H1 (cell line): ENCODE measurements at regions not wholly inside any gene's neighbourhood (a gene's known extent, or its start where the extent isn't known, plus 50 kb on each side); places are given as distances from the start of the nearest gene placed in this dataset.

ENCODE experiments used
- CTCF ChIA-PET: fragments of 300-600 bp; sonication (Branson Sonifier 250); formaldehyde crosslinking; loops from one replicate; lab custom pipeline; 2021; ENCODE audit not compliant: partially characterized antibody; lab: Charles Lee
- POLR2A ChIA-PET: fragments of 300-600 bp; sonication (Branson Sonifier 250); formaldehyde crosslinking; loops from one replicate; lab custom pipeline; 2021; ENCODE audit warnings: inconsistent platforms; ENCODE audit not compliant: partially characterized antibody; lab: Charles Lee
- DNase-seq, 2 experiments: peaks; one replicate each; pipeline versions ENCODE4 v3.0.0 to v3.0.0-alpha.2; 2010 to 2022; ENCODE audit warnings: low spot score in 2 of 2, low read depth in 1 of 2, mixed read lengths in 1 of 2
- FAIRE-seq: peaks from 2 replicates; lab custom pipeline; 2011; peaks lifted over from hg19 to GRCh38; lab: Jason Lieb, UNC
- H2AFZ ChIP-seq: 2 replicates; pipeline ENCODE4 v1.8.1; 2012; ENCODE audit warnings: low read length, inconsistent platforms
- H2AK5ac ChIP-seq: 2 replicates; pipeline ENCODE4 v1.6.1; 2013; ENCODE audit warnings: low read depth, low read length
- H2BK120ac ChIP-seq: replicated peaks from 2 replicates; pipeline ENCODE3; 2013; ENCODE audit warnings: low read depth, low read length, inconsistent platforms
- H2BK12ac ChIP-seq: 2 replicates; pipeline ENCODE4 v1.6.1; 2013; ENCODE audit warnings: low read depth, low read length
- H2BK15ac ChIP-seq: 2 replicates; pipeline ENCODE4 v1.6.1; 2013; ENCODE audit warnings: low read length
- H2BK20ac ChIP-seq: 2 replicates; pipeline ENCODE4 v1.6.1; 2013; ENCODE audit warnings: low read length
- H2BK5ac ChIP-seq: 2 replicates; pipeline ENCODE4 v1.6.1; 2013; ENCODE audit warnings: low read depth, low read length
- H3K14ac ChIP-seq: 2 replicates; pipeline ENCODE4 v1.6.1; 2013; ENCODE audit warnings: inconsistent platforms; ENCODE audit not compliant: insufficient read length
- H3K18ac ChIP-seq: 2 replicates; pipeline ENCODE4 v1.6.1; 2013; ENCODE audit warnings: low read length; ENCODE audit errors: extremely low read depth
- H3K23ac ChIP-seq: 2 replicates; pipeline ENCODE4 v1.6.1; 2013; ENCODE audit warnings: inconsistent platforms; ENCODE audit not compliant: insufficient read length
- H3K23me2 ChIP-seq: 2 replicates; pipeline ENCODE4 v1.6.1; 2013; ENCODE audit warnings: low read depth, low read length
- H3K27ac ChIP-seq: 2 replicates; pipeline ENCODE4 v1.6.1; 2011; ENCODE audit warnings: low read depth, low read length, inconsistent platforms
- H3K27me3 ChIP-seq, 4 experiments: replicated peaks in 1 of 4; 1 replicate in 1 of 4; 2 replicates in 3 of 4; pipeline versions ENCODE4 v1.6.1 to v1.8.1; 2011 to 2013; ENCODE audit warnings: low read length in 3 of 4, mild to moderate bottlenecking in 3 of 4, inconsistent platforms in 2 of 4, mixed read lengths in 2 of 4, moderate library complexity in 1 of 4; ENCODE audit not compliant: control insufficient read depth in 3 of 4, insufficient read depth in 3 of 4; ENCODE audit errors: extremely low read depth in 1 of 4
- H3K36me3 ChIP-seq, 4 experiments: 2 replicates each; pipeline versions ENCODE4 v1.6.1 to v1.8.1; 2011 to 2013; ENCODE audit warnings: mild to moderate bottlenecking in 4 of 4, low read length in 3 of 4, moderate library complexity in 2 of 4, control low read depth in 1 of 4, inconsistent platforms in 1 of 4; ENCODE audit not compliant: insufficient read depth in 4 of 4, control insufficient read depth in 2 of 4
- H3K4ac ChIP-seq: replicated peaks from 2 replicates; pipeline ENCODE3; 2013; ENCODE audit warnings: low read length, low read depth, mixed read lengths, inconsistent platforms; ENCODE audit not compliant: insufficient read length
- H3K4me1 ChIP-seq, 4 experiments: replicated peaks in 1 of 4; 1 replicate in 1 of 4; 2 replicates in 3 of 4; pipeline versions ENCODE4 v1.6.1 to v1.8.1; 2011 to 2013; ENCODE audit warnings: low read length in 3 of 4, inconsistent platforms in 2 of 4, mixed read lengths in 1 of 4; ENCODE audit not compliant: insufficient read depth in 4 of 4, control insufficient read depth in 3 of 4
- H3K4me2 ChIP-seq, 2 experiments: 2 replicates each; pipeline versions ENCODE4 v1.6.1 to v1.8.1; 2011 to 2013; ENCODE audit warnings: low read depth in 2 of 2, low read length in 2 of 2, control low read depth in 1 of 2, inconsistent platforms in 1 of 2, mild to moderate bottlenecking in 1 of 2; ENCODE audit not compliant: insufficient read depth in 1 of 2
- H3K4me3 ChIP-seq, 4 experiments: fragments of 200-600, 300-600 bp in 1 of 4; sonication (generic), shearing (Covaris generic), sonication (Bioruptor Twin) in 1 of 4; 2 replicates each; pipeline versions ENCODE4 v1.5.1 to v1.8.1; 2011 to 2016; ENCODE audit warnings: low read length in 4 of 4, low read depth in 3 of 4, control low read depth in 2 of 4, inconsistent platforms in 2 of 4, mild to moderate bottlenecking in 2 of 4, mixed read lengths in 1 of 4, moderate library complexity in 1 of 4; ENCODE audit not compliant: insufficient read depth in 2 of 4; ENCODE audit errors: extremely low read depth in 1 of 4
- H3K56ac ChIP-seq: replicated peaks from 2 replicates; pipeline ENCODE3; 2013; ENCODE audit warnings: low read depth, mild to moderate bottlenecking, mixed read lengths, low read length, inconsistent platforms; ENCODE audit not compliant: insufficient read length
- H3K79me1 ChIP-seq: 2 replicates; pipeline ENCODE4 v1.6.1; 2013; ENCODE audit warnings: low read depth, low read length, control low read depth
- H3K79me2 ChIP-seq, 2 experiments: 2 replicates each; pipeline versions ENCODE4 v1.6.1 to v1.8.1; 2012 to 2013; ENCODE audit warnings: low read length in 2 of 2, mild to moderate bottlenecking in 2 of 2, inconsistent platforms in 1 of 2; ENCODE audit not compliant: insufficient read depth in 2 of 2, control insufficient read depth in 1 of 2
- H3K9ac ChIP-seq, 4 experiments: replicated peaks in 1 of 4; 1 replicate in 1 of 4; 2 replicates in 3 of 4; pipeline versions ENCODE4 v1.6.1 to v1.8.1; 2011 to 2013; ENCODE audit warnings: low read depth in 3 of 4, low read length in 3 of 4, control low read depth in 2 of 4, mild to moderate bottlenecking in 2 of 4, moderate library complexity in 2 of 4, inconsistent platforms in 1 of 4; ENCODE audit errors: extremely low read depth in 1 of 4
- H3K9me3 ChIP-seq, 2 experiments: 2 replicates each; pipeline versions ENCODE4 v1.6.1 to v1.8.1; 2012 to 2013; ENCODE audit warnings: mild to moderate bottlenecking in 2 of 2, moderate library complexity in 2 of 2, control low read depth in 1 of 2, inconsistent platforms in 1 of 2, low read depth in 1 of 2, low read length in 1 of 2, mixed read lengths in 1 of 2; ENCODE audit not compliant: insufficient read depth in 2 of 2
- H4K20me1 ChIP-seq, 2 experiments: replicated peaks in 1 of 2; 2 replicates each; pipeline versions ENCODE3 to v1.8.1; 2011 to 2013; ENCODE audit warnings: inconsistent platforms in 2 of 2, low read length in 2 of 2, mild to moderate bottlenecking in 1 of 2; ENCODE audit not compliant: insufficient read depth in 2 of 2, control insufficient read depth in 1 of 2
- H4K5ac ChIP-seq: 2 replicates; pipeline ENCODE4 v1.6.1; 2013; ENCODE audit warnings: low read length, low read depth, mixed read lengths, inconsistent platforms; ENCODE audit not compliant: insufficient read length
- H4K8ac ChIP-seq: 2 replicates; pipeline ENCODE4 v1.8.0; 2013; ENCODE audit warnings: mild to moderate bottlenecking, moderate library complexity, low read length, inconsistent platforms; ENCODE audit not compliant: insufficient read depth; ENCODE audit errors: extremely low read depth
- H4K91ac ChIP-seq: replicated peaks from 2 replicates; pipeline ENCODE3; 2013; ENCODE audit warnings: low read length, mixed read lengths, inconsistent platforms; ENCODE audit not compliant: insufficient read length
- ATF2 ChIP-seq: IDR thresholded peaks from 2 replicates; pipeline ENCODE4 v1.6.1; 2012; ENCODE audit warnings: low read length, inconsistent platforms
- CTCF ChIP-seq, 3 experiments: IDR thresholded peaks; 1 replicate in 2 of 3; 2 replicates in 1 of 3; pipeline versions ENCODE4 v1.5.1 to v1.6.1; 2011; ENCODE audit warnings: low read length in 3 of 3, mild to moderate bottlenecking in 3 of 3, inconsistent platforms in 2 of 3, low read depth in 1 of 3, moderate library complexity in 1 of 3; ENCODE audit not compliant: insufficient read depth in 1 of 3; ENCODE audit errors: control extremely low read depth in 1 of 3
- KDM1A ChIP-seq: fragments of 200-600, 300-600 bp; sonication (generic); IDR thresholded peaks from 2 replicates; pipeline ENCODE4 v1.7.1; 2016; ENCODE audit warnings: mild to moderate bottlenecking, low read length, borderline replicate concordance
- NANOG ChIP-seq: IDR thresholded peaks from 2 replicates; pipeline ENCODE4 v1.6.1; 2011; ENCODE audit warnings: low read length, low read depth, mild to moderate bottlenecking, inconsistent platforms; ENCODE audit not compliant: insufficient read depth, poor library complexity, severe bottlenecking
- SIN3A ChIP-seq, 2 experiments: IDR thresholded peaks in 1 of 2; conservative IDR thresholded peaks in 1 of 2; 2 replicates each; pipeline ENCODE4 v1.6.1; 2011 to 2012; ENCODE audit warnings: low read length in 2 of 2, improper control_type of control experiment in 1 of 2, low read depth in 1 of 2, mild to moderate bottlenecking in 1 of 2
- SP1 ChIP-seq: IDR thresholded peaks from 2 replicates; pipeline ENCODE4 v1.6.1; 2011; ENCODE audit warnings: low read depth, low read length
- TEAD4 ChIP-seq: IDR thresholded peaks from 2 replicates; pipeline ENCODE4 v1.6.1; 2012; ENCODE audit warnings: low read depth, low read length, inconsistent platforms, mixed read lengths
- YY1 ChIP-seq: IDR thresholded peaks from 2 replicates; pipeline ENCODE4 v1.6.1; 2011; ENCODE audit warnings: low read depth, mild to moderate bottlenecking, low read length
- ZNF274 ChIP-seq: IDR thresholded peaks from 2 replicates; pipeline ENCODE4 v1.7.0; 2012; ENCODE audit warnings: low read length, borderline replicate concordance; ENCODE audit errors: extremely low read depth
- WGBS, 2 experiments: shearing (Covaris generic) in 1 of 2; methylation state at CpG; one replicate each; pipeline versions ENCODE4 v1.1.6 to v1.1.7; 2013 to 2015; ENCODE audit warnings: low lambda C conversion rate in 2 of 2, mixed read lengths in 2 of 2, inconsistent platforms in 1 of 2, low coverage in 1 of 2, missing lambda C conversion rate in 1 of 2; ENCODE audit not compliant: insufficient replicate concordance in 2 of 2, insufficient coverage in 1 of 2, insufficient read length in 1 of 2; ENCODE audit errors: extremely low coverage in 1 of 2, missing lambda C conversion rate in 1 of 2; 5-methylcytosine and 5-hydroxymethylcytosine counted together

- Histone ChIP-seq H2BK15ac (no peak overlapping the region), H2AFZ (no peak overlapping the region), H4K5ac (no peak overlapping the region), H2BK5ac (no peak overlapping the region), H3K23ac (no peak overlapping the region), H4K91ac (no peak overlapping the region), H3K14ac (no peak overlapping the region), H2BK120ac (no peak overlapping the region), H4K20me1 (no peaks in the 10 kb centered on the region), H3K79me2 (no peaks in the 10 kb centered on the region), H3K4me1 (no peaks in the 10 kb centered on the region), H2AK5ac (no peak overlapping the region), H3K4me2 (no peak overlapping the region), H2BK12ac (no peak overlapping the region), H3K27ac (no peak overlapping the region), H3K56ac (no peak overlapping the region), H3K23me2 (no peaks in the 10 kb centered on the region), H2BK20ac (no peak overlapping the region), H4K8ac (no peak overlapping the region), H3K36me3 (no peaks in the 10 kb centered on the region), H3K4me3 (no peak overlapping the region), H3K79me1 (no peaks in the 10 kb centered on the region), H3K27me3 (no peaks in the 10 kb centered on the region), H3K4ac (no peak overlapping the region), H3K9me3 (no peaks in the 10 kb centered on the region; a peak in 1 of 4 replicates), H3K18ac (no peak overlapping the region), H3K9ac (no peak overlapping the region)
- 89% methylated on average over 4 of the region's 4 CpGs; no CpG with 5 or more reads in 1 of the 2 experiments for WGBS, 2 experiments
- FAIRE-seq (no peak), DNase-seq (no peak)
- POLR2A ChIA-PET: no interaction called here
- CTCF ChIA-PET: no interaction called here
- no peak for TF ChIP-seq ATF2
- no peak for TF ChIP-seq ZNF274
- no peak for TF ChIP-seq NANOG
- TF ChIP-seq SP1: no peak
- no peak for TF ChIP-seq TEAD4
- no peak for TF ChIP-seq CTCF (IDR thresholded peaks at IDR 0.05; ENCODE audit: control extremely low read depth in 1 of 3, insufficient read depth in 1 of 3, low read depth in 1 of 3, low read length in 3 of 3)
- TF ChIP-seq YY1: no peak
- TF ChIP-seq SIN3A (conservative IDR thresholded peaks at IDR 0.05 in 1 of 2, IDR thresholded peaks at IDR 0.05 in 1 of 2; ENCODE audit: low read depth in 1 of 2, low read length in 2 of 2): no peak
- no peak for TF ChIP-seq KDM1A
Measured at GRCh38 chr16:62869837-62870236, 833.6 kb upstream of the CDH8 start.
